Activated naive CD4-positive, alpha-beta T cell treated with anti-CD3 and anti-CD28 coated beads for 36 hours (primary cell): ENCODE measurements at regions not wholly inside any gene's neighbourhood (a gene's known extent, or its start where the extent isn't known, plus 50 kb on each side); places are given as distances from the start of the nearest gene placed in this dataset.

Experiments used
- CTCF ChIA-PET: fragments of 350-600 bp; sonication (Branson Sonifier 250); formaldehyde crosslinking; loops from one replicate; lab custom pipeline; 2021; ENCODE audit warnings: antibody characterized with exemption; lab: Charles Lee
- DNase-seq: peaks from one replicate; pipeline ENCODE4 v3.0.0-alpha.2; 2020
- H3K27ac Mint-ChIP-seq: one replicate; pipeline ENCODE4 v1.8.0; 2021; ENCODE audit warnings: mild to moderate bottlenecking, mixed read lengths
- H3K27me3 Mint-ChIP-seq: one replicate; pipeline ENCODE4 v1.8.0; 2021; ENCODE audit warnings: low read depth, mixed read lengths
- H3K36me3 Mint-ChIP-seq: one replicate; pipeline ENCODE4 v1.8.0; 2021; ENCODE audit warnings: low read depth, mixed read lengths
- H3K4me1 Mint-ChIP-seq: one replicate; pipeline ENCODE4 v1.8.0; 2021; ENCODE audit warnings: low read depth, mixed read lengths
- H3K4me3 Mint-ChIP-seq: one replicate; pipeline ENCODE4 v1.8.0; 2021; ENCODE audit warnings: mild to moderate bottlenecking, moderate library complexity, mixed read lengths
- H3K9me3 Mint-ChIP-seq: one replicate; pipeline ENCODE4 v1.8.0; 2021; ENCODE audit warnings: mixed read lengths
- intact Hi-C: fragments of 100-400 bp; cut with micrococcal nuclease; formaldehyde crosslinking; loops from one replicate; pipeline ENCODE4 v1.15.1; 2023

GRCh38 chr2:221637851-221638250, 65.7 kb upstream of the EPHA4 start:
- no peak overlapping the region for H3K4me3 Mint-ChIP-seq
- H3K27ac Mint-ChIP-seq, result no peak overlapping the region
- peaks cover 2% of the 10 kb centered on the region for H3K4me1 Mint-ChIP-seq
- intact Hi-C loops, result no loop called here
- no peaks in the 10 kb centered on the region for H3K27me3 Mint-ChIP-seq
- no peaks in the 10 kb centered on the region for H3K36me3 Mint-ChIP-seq
- CTCF ChIA-PET, result no interaction called here
- peaks cover 4% of the 10 kb centered on the region for H3K9me3 Mint-ChIP-seq
- no peak for DNase-seq

GRCh38 chr2:221635949-221636348, 63.8 kb upstream of the EPHA4 start:
- Mint-ChIP-seq H3K36me3 (no peaks in the 10 kb centered on the region), H3K27ac (no peak overlapping the region), H3K4me3 (no peak overlapping the region), H3K27me3 (no peaks in the 10 kb centered on the region), H3K9me3 (peaks cover 1% of the 10 kb centered on the region), H3K4me1 (peaks cover 2% of the 10 kb centered on the region)
- no peak for DNase-seq
- CTCF ChIA-PET, result interaction anchor here (0.6 kb wide), 1 partner anchor 367 kb away, joined by 3 read pairs; no protein-coding TSS in a partner anchor
- intact Hi-C loops, result no loop called here

DNA sequence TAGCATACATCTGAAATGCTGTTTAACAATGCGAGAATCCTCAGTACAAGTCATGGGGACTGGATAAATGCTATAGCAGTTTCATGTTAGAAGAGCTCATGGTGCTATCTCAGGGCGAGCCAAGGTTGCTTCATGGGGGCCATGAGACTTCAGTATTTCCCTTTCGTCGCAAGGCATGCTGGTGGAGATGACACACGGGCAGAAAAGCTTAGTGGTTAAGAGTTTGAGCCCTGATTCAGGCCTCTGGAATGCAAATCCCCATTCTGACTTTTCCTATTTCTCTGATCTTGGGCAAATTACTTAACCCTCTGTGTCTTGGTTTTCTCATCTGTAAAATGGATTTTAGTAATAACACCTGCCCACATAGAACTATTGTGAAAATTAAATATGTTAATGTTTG, 57.4 kb upstream of the EPHA4 start:
- H3K27me3 Mint-ChIP-seq, result no peaks in the 10 kb centered on the region
- no peaks in the 10 kb centered on the region for H3K36me3 Mint-ChIP-seq
- CTCF ChIA-PET, result no interaction called here
- no peaks in the 10 kb centered on the region for H3K4me1 Mint-ChIP-seq
- no peak overlapping the region for H3K27ac Mint-ChIP-seq
- intact Hi-C loops, result no loop called here
- DNase-seq, result no peak
- no peaks in the 10 kb centered on the region for H3K9me3 Mint-ChIP-seq
- no peak overlapping the region for H3K4me3 Mint-ChIP-seq

DNA sequence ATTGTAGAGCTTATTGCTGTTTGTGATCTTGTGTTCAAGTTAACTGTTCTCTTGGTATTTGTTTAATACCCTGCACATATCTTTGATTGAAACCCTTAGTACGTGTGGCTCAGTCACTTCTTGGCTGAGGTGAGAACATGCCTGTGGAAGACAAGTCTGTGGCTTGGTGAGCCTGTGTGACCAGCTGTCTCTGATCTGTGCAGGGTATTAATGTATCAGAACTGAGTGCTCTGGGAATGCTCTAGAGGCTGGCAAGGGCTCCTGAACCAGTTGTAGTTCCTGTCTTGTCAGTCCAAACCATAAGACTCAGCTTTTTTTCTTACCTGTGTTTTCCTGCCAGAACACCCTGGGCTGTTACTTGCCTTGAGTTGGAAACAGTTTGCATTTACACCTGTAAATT, 52.4 kb upstream of the EPHA4 start:
- Mint-ChIP-seq H3K9me3 (no peaks in the 10 kb centered on the region), H3K27me3 (no peaks in the 10 kb centered on the region), H3K27ac (no peak overlapping the region), H3K4me1 (no peaks in the 10 kb centered on the region), H3K4me3 (no peak overlapping the region), H3K36me3 (no peaks in the 10 kb centered on the region)
- intact Hi-C loops, result no loop called here
- CTCF ChIA-PET, result no interaction called here
- no peak for DNase-seq
